KMS-11 (cell line): ENCODE measurements at regions not wholly inside any gene's neighbourhood (a gene's known extent, or its start where the extent isn't known, plus 50 kb on each side); places are given as distances from the start of the nearest gene placed in this dataset.

Experiments used
- H2AFZ ChIP-seq: fragments of 200-600 bp; sonication (generic); 2 replicates; pipeline ENCODE4 v1.6.1; 2016; ENCODE audit warnings: antibody characterized with exemption, mixed run types, low read depth
- H3K27ac ChIP-seq: fragments of 200-600 bp; sonication (generic); 2 replicates; pipeline ENCODE4 v1.6.1; 2016; ENCODE audit warnings: mild to moderate bottlenecking, mixed run types
- H3K27me3 ChIP-seq: fragments of 200-600 bp; sonication (generic); 2 replicates; pipeline ENCODE4 v1.6.1; 2017; ENCODE audit warnings: mild to moderate bottlenecking, low read depth, mixed run types, moderate library complexity; ENCODE audit not compliant: insufficient read depth
- H3K36me3 ChIP-seq: fragments of 200-600 bp; sonication (generic); 2 replicates; pipeline ENCODE4 v1.6.1; 2017; ENCODE audit warnings: mild to moderate bottlenecking, mixed run types; ENCODE audit not compliant: insufficient read depth
- H3K4me1 ChIP-seq: fragments of 200-600 bp; sonication (generic); 2 replicates; pipeline ENCODE4 v1.6.1; 2016; ENCODE audit warnings: mild to moderate bottlenecking, low read depth, mixed run types; ENCODE audit not compliant: poor library complexity, severe bottlenecking
- H3K4me2 ChIP-seq: fragments of 200-600 bp; sonication (generic); 2 replicates; pipeline ENCODE4 v1.7.0; 2016; ENCODE audit warnings: mild to moderate bottlenecking, mixed run types
- H3K4me3 ChIP-seq: fragments of 200-600 bp; sonication (generic); IDR thresholded peaks from 2 replicates; pipeline ENCODE4 v1.6.1; 2017; ENCODE audit warnings: low read depth, low read length, mixed read lengths; ENCODE audit not compliant: insufficient read depth
- H3K79me2 ChIP-seq: fragments of 200-600 bp; sonication (generic); 2 replicates; pipeline ENCODE4 v1.6.1; 2016; ENCODE audit warnings: low read depth, mixed run types; ENCODE audit not compliant: insufficient read depth
- H3K9ac ChIP-seq: fragments of 200-600 bp; sonication (generic); 2 replicates; pipeline ENCODE4 v1.6.1; 2016; ENCODE audit warnings: mild to moderate bottlenecking, mixed run types
- H4K20me1 ChIP-seq: fragments of 200-600 bp; sonication (generic); 2 replicates; pipeline ENCODE4 v1.6.1; 2016; ENCODE audit warnings: mild to moderate bottlenecking, mixed run types; ENCODE audit not compliant: insufficient read depth
- TF ChIP-seq, protein P1 (sequence below): fragments of 200-600 bp; sonication (generic); conservative IDR thresholded peaks from 2 replicates; pipeline ENCODE4 v1.6.1; 2017; ENCODE audit warnings: low read depth, mild to moderate bottlenecking, antibody characterized with exemption, low read length, moderate library complexity, mixed read lengths

GRCh38 chr5:7000310-7000709 lies 287.1 kb downstream of the TENT4A start:
- no peaks in the 10 kb centered on the region for H3K36me3 ChIP-seq
- no peak overlapping the region for H3K9ac ChIP-seq
- H3K79me2 ChIP-seq, result no peaks in the 10 kb centered on the region
- H3K4me2 ChIP-seq, result no peak overlapping the region
- no peaks in the 10 kb centered on the region for H3K27me3 ChIP-seq
- H3K4me3 ChIP-seq, result no peak overlapping the region
- TF ChIP-seq, protein P1, sequence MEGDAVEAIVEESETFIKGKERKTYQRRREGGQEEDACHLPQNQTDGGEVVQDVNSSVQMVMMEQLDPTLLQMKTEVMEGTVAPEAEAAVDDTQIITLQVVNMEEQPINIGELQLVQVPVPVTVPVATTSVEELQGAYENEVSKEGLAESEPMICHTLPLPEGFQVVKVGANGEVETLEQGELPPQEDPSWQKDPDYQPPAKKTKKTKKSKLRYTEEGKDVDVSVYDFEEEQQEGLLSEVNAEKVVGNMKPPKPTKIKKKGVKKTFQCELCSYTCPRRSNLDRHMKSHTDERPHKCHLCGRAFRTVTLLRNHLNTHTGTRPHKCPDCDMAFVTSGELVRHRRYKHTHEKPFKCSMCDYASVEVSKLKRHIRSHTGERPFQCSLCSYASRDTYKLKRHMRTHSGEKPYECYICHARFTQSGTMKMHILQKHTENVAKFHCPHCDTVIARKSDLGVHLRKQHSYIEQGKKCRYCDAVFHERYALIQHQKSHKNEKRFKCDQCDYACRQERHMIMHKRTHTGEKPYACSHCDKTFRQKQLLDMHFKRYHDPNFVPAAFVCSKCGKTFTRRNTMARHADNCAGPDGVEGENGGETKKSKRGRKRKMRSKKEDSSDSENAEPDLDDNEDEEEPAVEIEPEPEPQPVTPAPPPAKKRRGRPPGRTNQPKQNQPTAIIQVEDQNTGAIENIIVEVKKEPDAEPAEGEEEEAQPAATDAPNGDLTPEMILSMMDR, result no peak
- no peaks in the 10 kb centered on the region for H4K20me1 ChIP-seq
- no peak overlapping the region for H3K27ac ChIP-seq
- H3K4me1 ChIP-seq, result no peaks in the 10 kb centered on the region
- H2AFZ ChIP-seq, result no peak overlapping the region

- no peaks in the 10 kb centered on the region for H3K4me1 ChIP-seq
- no peak overlapping the region for H2AFZ ChIP-seq
- TF ChIP-seq, protein P1, result no peak
- H3K27me3 ChIP-seq, result no peaks in the 10 kb centered on the region
- H3K79me2 ChIP-seq, result no peaks in the 10 kb centered on the region
- no peak overlapping the region for H3K27ac ChIP-seq
- H3K9ac ChIP-seq, result no peak overlapping the region
- H4K20me1 ChIP-seq, result no peaks in the 10 kb centered on the region
- no peak overlapping the region for H3K4me3 ChIP-seq
- H3K4me2 ChIP-seq, result no peak overlapping the region
- H3K36me3 ChIP-seq, result no peaks in the 10 kb centered on the region
Measured at GRCh38 chr5:7010591-7010990, 297.4 kb downstream of the TENT4A start.

GRCh38 chr5:7012057-7012456 lies 298.8 kb downstream of the TENT4A start:
- H3K4me3 ChIP-seq, result no peak overlapping the region
- no peaks in the 10 kb centered on the region for H4K20me1 ChIP-seq
- no peaks in the 10 kb centered on the region for H3K4me1 ChIP-seq
- H3K27me3 ChIP-seq, result no peaks in the 10 kb centered on the region
- TF ChIP-seq, protein P1, result no peak
- no peaks in the 10 kb centered on the region for H3K36me3 ChIP-seq
- H3K79me2 ChIP-seq, result no peaks in the 10 kb centered on the region
- H2AFZ ChIP-seq, result no peak overlapping the region
- H3K4me2 ChIP-seq, result no peak overlapping the region
- no peak overlapping the region for H3K27ac ChIP-seq
- H3K9ac ChIP-seq, result no peak overlapping the region

DNA sequence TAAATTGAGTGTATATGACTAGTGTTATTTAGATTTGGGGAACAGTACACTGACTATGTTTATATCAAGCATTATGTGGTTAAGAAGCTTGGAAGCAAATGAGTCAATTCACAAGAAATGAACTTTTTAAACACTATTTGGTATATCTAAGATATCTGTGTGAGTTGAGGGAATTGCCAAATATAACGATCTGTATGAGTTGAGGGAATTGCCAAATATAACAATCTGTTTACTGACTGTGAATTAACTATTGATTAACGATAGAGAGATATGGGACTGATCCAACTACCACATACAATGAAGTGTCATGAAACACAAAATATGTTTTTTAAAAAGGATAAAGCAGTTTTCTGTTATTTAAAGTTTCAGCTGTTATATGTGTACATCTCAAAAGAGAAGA lies 301.4 kb downstream of the TENT4A start:
- TF ChIP-seq, protein P1, result no peak
- H3K36me3 ChIP-seq, result no peaks in the 10 kb centered on the region
- no peaks in the 10 kb centered on the region for H3K4me1 ChIP-seq
- no peak overlapping the region for H3K9ac ChIP-seq
- no peak overlapping the region for H3K4me3 ChIP-seq
- no peaks in the 10 kb centered on the region for H3K79me2 ChIP-seq
- H3K4me2 ChIP-seq, result no peak overlapping the region
- no peaks in the 10 kb centered on the region for H3K27me3 ChIP-seq
- no peak overlapping the region for H3K27ac ChIP-seq
- H4K20me1 ChIP-seq, result no peaks in the 10 kb centered on the region
- no peak overlapping the region for H2AFZ ChIP-seq
